ENCODE measurements at regions not wholly inside any gene's neighbourhood (a gene's known extent, or its start where the extent isn't known, plus 50 kb on each side); places are given as distances from the start of the nearest gene placed in this dataset.
A peak's percentile ranks its signal among the peaks of the same experiment; 100 is the strongest.

DNA sequence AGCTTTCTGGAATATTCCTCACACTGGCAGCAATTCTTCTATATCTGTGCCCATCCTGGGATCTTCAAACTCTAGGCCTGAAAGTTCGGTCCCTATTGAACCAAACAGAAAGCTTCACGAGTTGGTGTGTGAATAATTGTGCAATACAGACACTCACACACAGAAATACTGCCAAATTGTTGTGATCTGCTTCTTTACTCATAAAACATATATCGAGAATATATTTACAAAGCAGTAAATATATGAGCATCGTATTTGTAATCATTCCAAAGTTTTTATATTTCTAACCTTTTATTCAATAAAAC is 56.6 kb upstream of the BEX4 start:
- H3K36me3 Mint-ChIP-seq (ENCODE audit: insufficient read depth, unreplicated experiment): no peaks in the 10 kb centered on the region
- CTCF ChIA-PET: no interaction called here
- H3K9me3 Mint-ChIP-seq (ENCODE audit: unreplicated experiment): no peaks in the 10 kb centered on the region

DNA sequence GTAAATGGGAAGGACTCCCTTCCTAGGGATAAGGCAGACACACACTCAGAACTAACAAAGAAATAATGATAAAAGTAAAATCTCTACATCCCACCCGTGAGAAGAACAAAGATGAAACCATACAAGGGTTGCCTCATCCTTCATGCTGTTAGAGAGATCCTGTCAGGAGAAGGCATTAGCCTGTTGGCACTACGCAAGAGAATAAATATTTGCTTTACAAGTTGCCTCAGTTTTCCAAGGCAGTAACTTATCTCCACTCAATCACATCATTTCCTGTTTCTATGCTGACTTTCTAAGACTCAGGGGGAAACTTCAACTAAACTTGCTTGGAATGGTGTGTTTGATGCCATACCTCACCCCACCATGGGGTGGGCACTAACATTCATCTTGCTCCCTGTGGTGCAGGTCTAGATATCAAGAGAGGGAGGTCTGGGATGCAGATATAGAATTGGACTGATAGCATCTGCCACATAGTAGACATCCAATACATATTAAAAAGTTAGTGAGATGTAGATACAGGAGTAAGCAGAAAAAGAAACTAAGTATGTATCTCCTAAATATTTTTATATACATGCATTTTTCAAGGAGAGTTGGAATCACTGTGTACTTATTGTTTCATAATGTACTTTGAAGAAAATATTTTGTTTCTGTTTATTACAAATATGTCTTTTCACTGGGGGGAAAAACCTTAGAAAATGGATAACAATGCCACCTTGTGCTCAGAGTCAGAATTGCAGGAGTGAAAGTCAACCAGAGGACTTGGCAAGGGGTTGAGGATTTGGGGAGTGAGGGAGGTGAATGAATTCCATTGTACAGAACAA is 57.2 kb upstream of the BEX4 start:
- POLR2A ChIA-PET: no interaction called here
- peak in 1 of 2 experiments; percentile 34 for DNase-seq

More for the DNA sequence above, 56.6 kb upstream of the BEX4 start:
- Histone ChIP-seq H3K27me3 (replicated peaks; ENCODE audit: control insufficient read depth, insufficient read depth, low read length) (no peaks in the 10 kb centered on the region), H3K4me1 (no peaks in the 10 kb centered on the region), H3K4me3 (ENCODE audit: low read depth, low read length) (no peak overlapping the region), H3K9me3 (no peaks in the 10 kb centered on the region), H3K36me3 (ENCODE audit: control insufficient read depth, insufficient read depth, low read length) (no peaks in the 10 kb centered on the region)
- BruUV-seq (replicated peaks): no TSS peak
- intact Hi-C loops (cut with micrococcal nuclease; ENCODE audit: unreplicated experiment): loop anchor here (1.0 to 2.0 kb wide), 3 partner anchors 19 to 207 kb away; no protein-coding TSS in a partner anchor
- Mint-ChIP-seq H3K27ac (ENCODE audit: unreplicated experiment) (no peak overlapping the region), H3K4me1 (ENCODE audit: low read depth, unreplicated experiment) (no peaks in the 10 kb centered on the region), H3K27me3 (ENCODE audit: insufficient read depth, unreplicated experiment) (no peaks in the 10 kb centered on the region), H3K4me3 (ENCODE audit: unreplicated experiment) (no peak overlapping the region)
- no peak for DNase-seq
- POLR2A ChIA-PET: no interaction called here
- TF ChIP-seq, protein P1, sequence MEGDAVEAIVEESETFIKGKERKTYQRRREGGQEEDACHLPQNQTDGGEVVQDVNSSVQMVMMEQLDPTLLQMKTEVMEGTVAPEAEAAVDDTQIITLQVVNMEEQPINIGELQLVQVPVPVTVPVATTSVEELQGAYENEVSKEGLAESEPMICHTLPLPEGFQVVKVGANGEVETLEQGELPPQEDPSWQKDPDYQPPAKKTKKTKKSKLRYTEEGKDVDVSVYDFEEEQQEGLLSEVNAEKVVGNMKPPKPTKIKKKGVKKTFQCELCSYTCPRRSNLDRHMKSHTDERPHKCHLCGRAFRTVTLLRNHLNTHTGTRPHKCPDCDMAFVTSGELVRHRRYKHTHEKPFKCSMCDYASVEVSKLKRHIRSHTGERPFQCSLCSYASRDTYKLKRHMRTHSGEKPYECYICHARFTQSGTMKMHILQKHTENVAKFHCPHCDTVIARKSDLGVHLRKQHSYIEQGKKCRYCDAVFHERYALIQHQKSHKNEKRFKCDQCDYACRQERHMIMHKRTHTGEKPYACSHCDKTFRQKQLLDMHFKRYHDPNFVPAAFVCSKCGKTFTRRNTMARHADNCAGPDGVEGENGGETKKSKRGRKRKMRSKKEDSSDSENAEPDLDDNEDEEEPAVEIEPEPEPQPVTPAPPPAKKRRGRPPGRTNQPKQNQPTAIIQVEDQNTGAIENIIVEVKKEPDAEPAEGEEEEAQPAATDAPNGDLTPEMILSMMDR (IDR thresholded peaks at IDR 0.05; ENCODE audit: insufficient read depth in 1 of 2, low read depth in 1 of 2, low read length in 1 of 2, severe bottlenecking in 1 of 2, unreplicated experiment in 1 of 2): no peak

DNA sequence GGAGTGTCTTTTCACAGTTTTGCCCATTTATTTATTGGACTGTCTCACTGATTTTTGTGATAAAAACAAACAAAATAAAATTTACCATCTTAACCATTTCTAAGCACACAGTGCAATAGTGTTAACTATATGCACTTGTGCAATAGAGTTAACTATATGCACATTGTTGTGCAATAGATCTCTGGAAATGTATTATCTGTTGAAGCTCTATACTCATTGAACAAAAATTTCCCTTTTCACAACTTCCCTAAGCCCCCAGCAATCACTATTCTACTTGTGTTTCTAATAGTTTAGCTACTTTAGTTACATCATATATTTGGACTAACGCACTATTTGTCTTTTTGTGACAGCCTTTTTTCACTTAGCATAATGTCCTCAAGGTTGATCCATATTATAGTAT is 59.7 kb upstream of the BEX4 start:
- Histone ChIP-seq H3K4me3 (ENCODE audit: low read depth, low read length) (no peak overlapping the region), H3K4me1 (no peaks in the 10 kb centered on the region), H3K27me3 (replicated peaks; ENCODE audit: control insufficient read depth, insufficient read depth, low read length) (no peaks in the 10 kb centered on the region), H3K9me3 (no peaks in the 10 kb centered on the region), H3K36me3 (ENCODE audit: control insufficient read depth, insufficient read depth, low read length) (no peaks in the 10 kb centered on the region)
- CTCF ChIA-PET: no interaction called here
- no peak for DNase-seq
- Mint-ChIP-seq H3K4me3 (ENCODE audit: unreplicated experiment) (no peak overlapping the region), H3K4me1 (ENCODE audit: low read depth, unreplicated experiment) (peaks cover 7% of the 10 kb centered on the region), H3K36me3 (ENCODE audit: insufficient read depth, unreplicated experiment) (no peaks in the 10 kb centered on the region), H3K27ac (ENCODE audit: unreplicated experiment) (no peak overlapping the region), H3K27me3 (ENCODE audit: insufficient read depth, unreplicated experiment) (no peaks in the 10 kb centered on the region), H3K9me3 (ENCODE audit: unreplicated experiment) (no peaks in the 10 kb centered on the region)
- TF ChIP-seq, protein P1 (IDR thresholded peaks at IDR 0.05; ENCODE audit: insufficient read depth in 1 of 2, low read depth in 1 of 2, low read length in 1 of 2, severe bottlenecking in 1 of 2, unreplicated experiment in 1 of 2): no peak
- intact Hi-C loops (cut with micrococcal nuclease; ENCODE audit: unreplicated experiment): no loop called here
- BruUV-seq (replicated peaks): no TSS peak
- POLR2A ChIA-PET: no interaction called here

More for the DNA sequence above, 57.2 kb upstream of the BEX4 start:
- Mint-ChIP-seq H3K27me3 (ENCODE audit: insufficient read depth, unreplicated experiment) (no peaks in the 10 kb centered on the region), H3K4me3 (ENCODE audit: unreplicated experiment) (no peak overlapping the region), H3K27ac (ENCODE audit: unreplicated experiment) (no peak overlapping the region), H3K4me1 (ENCODE audit: low read depth, unreplicated experiment) (no peaks in the 10 kb centered on the region), H3K36me3 (ENCODE audit: insufficient read depth, unreplicated experiment) (no peaks in the 10 kb centered on the region), H3K9me3 (ENCODE audit: unreplicated experiment) (no peaks in the 10 kb centered on the region)
- TF ChIP-seq, protein P1 (IDR thresholded peaks at IDR 0.05; ENCODE audit: insufficient read depth in 1 of 2, low read depth in 1 of 2, low read length in 1 of 2, severe bottlenecking in 1 of 2, unreplicated experiment in 1 of 2): peak; percentile 52 to 63
- no peaks in the 10 kb centered on the region for H3K9me3 ChIP-seq
- CTCF ChIA-PET: no interaction called here
- no TSS peak for BruUV-seq (replicated peaks)
- H3K27me3 ChIP-seq (replicated peaks; ENCODE audit: control insufficient read depth, insufficient read depth, low read length): no peaks in the 10 kb centered on the region
- H3K4me3 ChIP-seq (ENCODE audit: low read depth, low read length): no peak overlapping the region
- intact Hi-C loops (cut with micrococcal nuclease; ENCODE audit: unreplicated experiment): loop anchor here (1.0 to 2.0 kb wide), 3 partner anchors 19 to 207 kb away; no protein-coding TSS in a partner anchor
- H3K36me3 ChIP-seq (ENCODE audit: control insufficient read depth, insufficient read depth, low read length): no peaks in the 10 kb centered on the region
- no peaks in the 10 kb centered on the region for H3K4me1 ChIP-seq
